Liver (tissue), 8 donors: ENCODE measurements at regions not wholly inside any gene's neighbourhood (a gene's known extent, or its start where the extent isn't known, plus 50 kb on each side); places are given as distances from the start of the nearest gene placed in this dataset.

Experiments
- DNase-seq: peaks from one replicate; pipeline ENCODE4 v3.0.0-alpha.2; 2017; ENCODE audit warnings: low spot score
- H3K27ac ChIP-seq, 2 donors: one replicate each; pipeline ENCODE4 v1.7.0; 2013; ENCODE audit warnings: inconsistent platforms in 2 of 2, low read length in 2 of 2, control low read depth in 1 of 2, low read depth in 1 of 2, mild to moderate bottlenecking in 1 of 2
- H3K27me3 ChIP-seq, 4 donors: one replicate each; pipeline versions ENCODE4 v1.6.1 to v1.7.0; 2013; ENCODE audit warnings: low read length in 3 of 4, inconsistent platforms in 1 of 4, mild to moderate bottlenecking in 1 of 4, moderate library complexity in 1 of 4; ENCODE audit not compliant: control insufficient read depth in 4 of 4, insufficient read depth in 4 of 4
- H3K36me3 ChIP-seq, 4 donors: one replicate each; pipeline versions ENCODE4 v1.6.1 to v1.7.0; 2013; ENCODE audit warnings: low read length in 3 of 4, mild to moderate bottlenecking in 3 of 4, low read depth in 1 of 4, moderate library complexity in 1 of 4; ENCODE audit not compliant: control insufficient read depth in 4 of 4, insufficient read depth in 3 of 4
- H3K4me1 ChIP-seq, 4 donors: one replicate each; pipeline versions ENCODE4 v1.6.1 to v1.7.0; 2013; ENCODE audit warnings: low read length in 3 of 4, mild to moderate bottlenecking in 3 of 4, moderate library complexity in 1 of 4; ENCODE audit not compliant: control insufficient read depth in 4 of 4, insufficient read depth in 4 of 4
- H3K4me3 ChIP-seq, 3 donors: one replicate each; pipeline versions ENCODE4 v1.6.1 to v1.7.0; 2013; ENCODE audit warnings: low read length in 3 of 3, control low read depth in 1 of 3, low read depth in 1 of 3, mild to moderate bottlenecking in 1 of 3
- H3K9ac ChIP-seq, 2 donors: one replicate each; pipeline ENCODE4 v1.7.0; 2013; ENCODE audit warnings: low read length in 2 of 2, mild to moderate bottlenecking in 2 of 2, moderate library complexity in 2 of 2, control low read depth in 1 of 2, low read depth in 1 of 2
- H3K9me3 ChIP-seq, 4 donors: one replicate each; pipeline versions ENCODE4 v1.6.1 to v1.7.0; 2013; ENCODE audit warnings: low read length in 3 of 4; ENCODE audit not compliant: control insufficient read depth in 4 of 4
- EGR1 ChIP-seq, 2 donors: IDR thresholded peaks; 2 replicates each; pipeline ENCODE4 v1.6.1; 2016 to 2018; ENCODE audit warnings: antibody characterized with exemption in 2 of 2, low read depth in 2 of 2
- FOXA1 ChIP-seq: IDR thresholded peaks from 2 replicates; pipeline ENCODE4 v1.6.1; 2016; ENCODE audit warnings: antibody characterized with exemption
- FOXA2 ChIP-seq: IDR thresholded peaks from 2 replicates; pipeline ENCODE4 v1.6.1; 2016; ENCODE audit warnings: antibody characterized with exemption
- GABPA ChIP-seq, 2 donors: IDR thresholded peaks in 1 of 2; conservative IDR thresholded peaks in 1 of 2; 2 replicates each; pipeline ENCODE4 v1.6.1; 2016; ENCODE audit warnings: antibody characterized with exemption in 2 of 2, mild to moderate bottlenecking in 1 of 2, moderate library complexity in 1 of 2
- HNF4A ChIP-seq, 2 donors: conservative IDR thresholded peaks; 2 replicates each; pipeline ENCODE4 v1.6.1; 2016; ENCODE audit warnings: antibody characterized with exemption in 2 of 2, mild to moderate bottlenecking in 2 of 2
- HNF4G ChIP-seq: IDR thresholded peaks from 2 replicates; pipeline ENCODE4 v1.6.1; 2016; ENCODE audit warnings: antibody characterized with exemption
- JUND ChIP-seq, 2 donors: IDR thresholded peaks; 2 replicates each; pipeline ENCODE4 v1.6.1; 2016; ENCODE audit warnings: antibody characterized with exemption in 2 of 2
- NR2F2 ChIP-seq: IDR thresholded peaks from 2 replicates; pipeline ENCODE4 v1.6.1; 2016; ENCODE audit warnings: antibody characterized with exemption
- RAD21 ChIP-seq, 2 donors: IDR thresholded peaks; 2 replicates each; pipeline ENCODE4 v1.6.1; 2016; ENCODE audit warnings: antibody characterized with exemption in 2 of 2, mild to moderate bottlenecking in 2 of 2
- RXRA ChIP-seq, 2 donors: IDR thresholded peaks; 2 replicates each; pipeline ENCODE4 v1.6.1; 2017 to 2018; ENCODE audit warnings: antibody characterized with exemption in 2 of 2, mild to moderate bottlenecking in 1 of 2
- SP1 ChIP-seq: IDR thresholded peaks from 2 replicates; pipeline ENCODE4 v1.6.1; 2018; ENCODE audit warnings: antibody characterized with exemption, mild to moderate bottlenecking
- TAF1 ChIP-seq: conservative IDR thresholded peaks from 2 replicates; pipeline ENCODE4 v1.6.1; 2016; ENCODE audit warnings: antibody characterized with exemption, mild to moderate bottlenecking
- YY1 ChIP-seq: IDR thresholded peaks from 2 replicates; pipeline ENCODE4 v1.6.1; 2016; ENCODE audit warnings: antibody characterized with exemption, mild to moderate bottlenecking
- WGBS: extraction: QIAGEN DNeasy Blood & Tissue Kit; methylation state at CpG from one replicate; pipeline ENCODE4 v1.1.7; 2013; 5-methylcytosine and 5-hydroxymethylcytosine counted together
- TF ChIP-seq, protein P1 (sequence below): IDR thresholded peaks from 2 replicates; pipeline ENCODE4 v1.6.1; 2016; ENCODE audit warnings: antibody characterized with exemption
- TF ChIP-seq, protein P2 (sequence below): IDR thresholded peaks from 2 replicates; pipeline ENCODE4 v1.6.1; 2016; ENCODE audit warnings: antibody characterized with exemption
- TF ChIP-seq, protein P3 (sequence below): IDR thresholded peaks from 2 replicates; pipeline ENCODE4 v1.6.1; 2016; ENCODE audit warnings: antibody characterized with exemption
- TF ChIP-seq, protein P4 (sequence below): IDR thresholded peaks from 2 replicates; pipeline ENCODE4 v1.6.1; 2016; ENCODE audit warnings: antibody characterized with exemption, mild to moderate bottlenecking
- TF ChIP-seq, protein P5 (sequence below): fragments of 150-350 bp; IDR thresholded peaks from 2 replicates; pipeline ENCODE4 v1.5.1; 2017; ENCODE audit warnings: improper control_type of control experiment, low read depth, low read length; ENCODE audit not compliant: missing input control
- donor health status: healthy.
- donor health status: healthy.
- donor health status: healthy.
- donor health status: healthy.
- donor health status: healthy.

DNA sequence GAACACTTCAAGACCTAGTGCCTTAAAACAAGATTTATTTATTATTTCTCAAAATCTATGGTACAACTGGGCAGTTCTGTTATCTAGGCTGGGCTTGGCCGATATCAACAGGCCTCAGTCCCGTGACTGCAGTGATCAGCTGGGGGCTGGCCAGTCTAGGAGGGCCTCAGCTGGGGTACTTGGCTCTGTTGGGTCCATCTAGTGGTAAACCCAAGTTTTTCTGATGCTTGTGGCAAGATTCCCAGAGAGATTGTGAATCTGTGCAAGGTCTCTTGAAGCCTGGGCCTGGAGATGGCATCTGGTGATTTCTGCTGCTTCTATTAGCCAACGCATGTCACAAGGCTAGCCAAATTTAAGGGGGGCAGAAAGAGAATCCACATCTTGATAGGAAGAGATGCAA, 482.4 kb upstream of the SGO1 start:
- Histone ChIP-seq H3K4me1 (no peaks in the 10 kb centered on the region), H3K27me3 (no peaks in the 10 kb centered on the region), H3K36me3 (no peaks in the 10 kb centered on the region), H3K9me3 (no peaks in the 10 kb centered on the region), H3K4me3 (no peak overlapping the region), H3K9ac (no peak overlapping the region), H3K27ac (no peak overlapping the region)
- WGBS: 90% methylated on average over 3 of the region's 3 CpGs
- TF ChIP-seq JUND (IDR thresholded peaks at IDR 0.05) (no peak), NR2F2 (no peak), EGR1 (IDR thresholded peaks at IDR 0.05; ENCODE audit: low read depth in 2 of 2) (no peak), HNF4A (conservative IDR thresholded peaks at IDR 0.05) (no peak), TAF1 (no peak), GABPA (IDR thresholded peaks at IDR 0.05 in 1 of 2, conservative IDR thresholded peaks at IDR 0.05 in 1 of 2) (no peak), HNF4G (no peak), FOXA1 (no peak), RAD21 (IDR thresholded peaks at IDR 0.05) (no peak), SP1 (no peak), FOXA2 (no peak), RXRA (IDR thresholded peaks at IDR 0.05) (no peak)
- TF ChIP-seq, protein P1, sequence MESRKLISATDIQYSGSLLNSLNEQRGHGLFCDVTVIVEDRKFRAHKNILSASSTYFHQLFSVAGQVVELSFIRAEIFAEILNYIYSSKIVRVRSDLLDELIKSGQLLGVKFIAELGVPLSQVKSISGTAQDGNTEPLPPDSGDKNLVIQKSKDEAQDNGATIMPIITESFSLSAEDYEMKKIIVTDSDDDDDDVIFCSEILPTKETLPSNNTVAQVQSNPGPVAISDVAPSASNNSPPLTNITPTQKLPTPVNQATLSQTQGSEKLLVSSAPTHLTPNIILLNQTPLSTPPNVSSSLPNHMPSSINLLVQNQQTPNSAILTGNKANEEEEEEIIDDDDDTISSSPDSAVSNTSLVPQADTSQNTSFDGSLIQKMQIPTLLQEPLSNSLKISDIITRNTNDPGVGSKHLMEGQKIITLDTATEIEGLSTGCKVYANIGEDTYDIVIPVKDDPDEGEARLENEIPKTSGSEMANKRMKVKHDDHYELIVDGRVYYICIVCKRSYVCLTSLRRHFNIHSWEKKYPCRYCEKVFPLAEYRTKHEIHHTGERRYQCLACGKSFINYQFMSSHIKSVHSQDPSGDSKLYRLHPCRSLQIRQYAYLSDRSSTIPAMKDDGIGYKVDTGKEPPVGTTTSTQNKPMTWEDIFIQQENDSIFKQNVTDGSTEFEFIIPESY: no peak
- TF ChIP-seq, protein P2, sequence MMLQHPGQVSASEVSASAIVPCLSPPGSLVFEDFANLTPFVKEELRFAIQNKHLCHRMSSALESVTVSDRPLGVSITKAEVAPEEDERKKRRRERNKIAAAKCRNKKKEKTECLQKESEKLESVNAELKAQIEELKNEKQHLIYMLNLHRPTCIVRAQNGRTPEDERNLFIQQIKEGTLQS: no peak
- TF ChIP-seq, protein P3, sequence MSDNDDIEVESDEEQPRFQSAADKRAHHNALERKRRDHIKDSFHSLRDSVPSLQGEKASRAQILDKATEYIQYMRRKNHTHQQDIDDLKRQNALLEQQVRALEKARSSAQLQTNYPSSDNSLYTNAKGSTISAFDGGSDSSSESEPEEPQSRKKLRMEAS: no peak
- TF ChIP-seq, protein P4, sequence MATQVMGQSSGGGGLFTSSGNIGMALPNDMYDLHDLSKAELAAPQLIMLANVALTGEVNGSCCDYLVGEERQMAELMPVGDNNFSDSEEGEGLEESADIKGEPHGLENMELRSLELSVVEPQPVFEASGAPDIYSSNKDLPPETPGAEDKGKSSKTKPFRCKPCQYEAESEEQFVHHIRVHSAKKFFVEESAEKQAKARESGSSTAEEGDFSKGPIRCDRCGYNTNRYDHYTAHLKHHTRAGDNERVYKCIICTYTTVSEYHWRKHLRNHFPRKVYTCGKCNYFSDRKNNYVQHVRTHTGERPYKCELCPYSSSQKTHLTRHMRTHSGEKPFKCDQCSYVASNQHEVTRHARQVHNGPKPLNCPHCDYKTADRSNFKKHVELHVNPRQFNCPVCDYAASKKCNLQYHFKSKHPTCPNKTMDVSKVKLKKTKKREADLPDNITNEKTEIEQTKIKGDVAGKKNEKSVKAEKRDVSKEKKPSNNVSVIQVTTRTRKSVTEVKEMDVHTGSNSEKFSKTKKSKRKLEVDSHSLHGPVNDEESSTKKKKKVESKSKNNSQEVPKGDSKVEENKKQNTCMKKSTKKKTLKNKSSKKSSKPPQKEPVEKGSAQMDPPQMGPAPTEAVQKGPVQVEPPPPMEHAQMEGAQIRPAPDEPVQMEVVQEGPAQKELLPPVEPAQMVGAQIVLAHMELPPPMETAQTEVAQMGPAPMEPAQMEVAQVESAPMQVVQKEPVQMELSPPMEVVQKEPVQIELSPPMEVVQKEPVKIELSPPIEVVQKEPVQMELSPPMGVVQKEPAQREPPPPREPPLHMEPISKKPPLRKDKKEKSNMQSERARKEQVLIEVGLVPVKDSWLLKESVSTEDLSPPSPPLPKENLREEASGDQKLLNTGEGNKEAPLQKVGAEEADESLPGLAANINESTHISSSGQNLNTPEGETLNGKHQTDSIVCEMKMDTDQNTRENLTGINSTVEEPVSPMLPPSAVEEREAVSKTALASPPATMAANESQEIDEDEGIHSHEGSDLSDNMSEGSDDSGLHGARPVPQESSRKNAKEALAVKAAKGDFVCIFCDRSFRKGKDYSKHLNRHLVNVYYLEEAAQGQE: no peak
- DNase-seq: no peak

DNA sequence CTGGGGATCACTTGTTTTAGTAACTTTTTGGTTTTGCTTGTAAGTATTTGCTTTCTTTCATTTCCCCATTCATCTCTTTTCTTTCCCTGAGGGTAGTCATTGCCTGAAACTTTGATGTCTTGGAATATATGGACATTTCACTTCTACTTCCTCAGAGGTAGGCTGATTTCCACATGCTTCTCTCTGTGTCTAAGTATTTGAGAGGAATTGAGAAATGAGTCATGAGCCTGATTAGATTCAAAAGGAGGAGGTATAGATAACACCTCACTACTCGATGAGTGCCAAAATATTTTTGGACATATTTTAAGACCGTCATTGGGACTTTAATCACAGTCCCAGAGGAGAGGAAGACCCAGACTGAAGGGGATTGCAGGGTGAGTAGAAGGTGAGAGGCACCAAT, 480.1 kb upstream of the SGO1 start:
- Histone ChIP-seq H3K27ac (no peak overlapping the region), H3K4me1 (no peaks in the 10 kb centered on the region), H3K9me3 (no peaks in the 10 kb centered on the region), H3K36me3 (no peaks in the 10 kb centered on the region), H3K27me3 (no peaks in the 10 kb centered on the region), H3K4me3 (no peak overlapping the region), H3K9ac (no peak overlapping the region)
- no peak for TF ChIP-seq FOXA2
- TF ChIP-seq HNF4G: no peak
- TF ChIP-seq, protein P2: no peak
- TF ChIP-seq NR2F2: no peak
- no peak for TF ChIP-seq YY1
- TF ChIP-seq, protein P5, sequence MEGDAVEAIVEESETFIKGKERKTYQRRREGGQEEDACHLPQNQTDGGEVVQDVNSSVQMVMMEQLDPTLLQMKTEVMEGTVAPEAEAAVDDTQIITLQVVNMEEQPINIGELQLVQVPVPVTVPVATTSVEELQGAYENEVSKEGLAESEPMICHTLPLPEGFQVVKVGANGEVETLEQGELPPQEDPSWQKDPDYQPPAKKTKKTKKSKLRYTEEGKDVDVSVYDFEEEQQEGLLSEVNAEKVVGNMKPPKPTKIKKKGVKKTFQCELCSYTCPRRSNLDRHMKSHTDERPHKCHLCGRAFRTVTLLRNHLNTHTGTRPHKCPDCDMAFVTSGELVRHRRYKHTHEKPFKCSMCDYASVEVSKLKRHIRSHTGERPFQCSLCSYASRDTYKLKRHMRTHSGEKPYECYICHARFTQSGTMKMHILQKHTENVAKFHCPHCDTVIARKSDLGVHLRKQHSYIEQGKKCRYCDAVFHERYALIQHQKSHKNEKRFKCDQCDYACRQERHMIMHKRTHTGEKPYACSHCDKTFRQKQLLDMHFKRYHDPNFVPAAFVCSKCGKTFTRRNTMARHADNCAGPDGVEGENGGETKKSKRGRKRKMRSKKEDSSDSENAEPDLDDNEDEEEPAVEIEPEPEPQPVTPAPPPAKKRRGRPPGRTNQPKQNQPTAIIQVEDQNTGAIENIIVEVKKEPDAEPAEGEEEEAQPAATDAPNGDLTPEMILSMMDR: no peak
- TF ChIP-seq, protein P3: no peak
- TF ChIP-seq HNF4A (conservative IDR thresholded peaks at IDR 0.05): no peak
- no peak for TF ChIP-seq GABPA (IDR thresholded peaks at IDR 0.05 in 1 of 2, conservative IDR thresholded peaks at IDR 0.05 in 1 of 2)
- no peak for TF ChIP-seq JUND (IDR thresholded peaks at IDR 0.05)
- TF ChIP-seq, protein P4: no peak
- TF ChIP-seq SP1: no peak
- no peak for TF ChIP-seq FOXA1
- no peak for TF ChIP-seq RXRA (IDR thresholded peaks at IDR 0.05)
- no peak for TF ChIP-seq EGR1 (IDR thresholded peaks at IDR 0.05; ENCODE audit: low read depth in 2 of 2)
- WGBS: 80% methylated on average over 2 of the region's 2 CpGs
- DNase-seq: no peak
